GM10248 (cell line): ENCODE measurements at regions not wholly inside any gene's neighbourhood (a gene's known extent, or its start where the extent isn't known, plus 50 kb on each side); places are given as distances from the start of the nearest gene placed in this dataset.

Source experiments
- CTCF ChIA-PET: fragments of 300-600 bp; sonication (Branson Sonifier 250); formaldehyde crosslinking; extraction: SDS; loops from one replicate; lab custom pipeline; 2021; ENCODE audit warnings: antibody characterized with exemption; lab: Yijun Ruan, JAX
- POLR2A ChIA-PET: fragments of 350-650 bp; sonication (Branson Sonifier 250); formaldehyde crosslinking; extraction: SDS; loops from one replicate; lab custom pipeline; 2020; ENCODE audit warnings: antibody characterized with exemption; lab: Yijun Ruan, JAX
- DNase-seq: peaks from one replicate; pipeline ENCODE4 v3.0.0; 2012; ENCODE audit errors: extremely low spot score
- CTCF ChIP-seq: IDR thresholded peaks from 2 replicates; pipeline ENCODE4 v1.5.1; 2012; ENCODE audit warnings: mild to moderate bottlenecking, low read depth; ENCODE audit errors: extremely low read depth, missing control alignments, control extremely low read depth

- no peak for TF ChIP-seq CTCF
- ChIA-PET POLR2A (no interaction called here), CTCF (no interaction called here)
- no peak for DNase-seq
Measured at GRCh38 chr1:2879591-2879990, 78.1 kb upstream of the TTC34 start.

DNA sequence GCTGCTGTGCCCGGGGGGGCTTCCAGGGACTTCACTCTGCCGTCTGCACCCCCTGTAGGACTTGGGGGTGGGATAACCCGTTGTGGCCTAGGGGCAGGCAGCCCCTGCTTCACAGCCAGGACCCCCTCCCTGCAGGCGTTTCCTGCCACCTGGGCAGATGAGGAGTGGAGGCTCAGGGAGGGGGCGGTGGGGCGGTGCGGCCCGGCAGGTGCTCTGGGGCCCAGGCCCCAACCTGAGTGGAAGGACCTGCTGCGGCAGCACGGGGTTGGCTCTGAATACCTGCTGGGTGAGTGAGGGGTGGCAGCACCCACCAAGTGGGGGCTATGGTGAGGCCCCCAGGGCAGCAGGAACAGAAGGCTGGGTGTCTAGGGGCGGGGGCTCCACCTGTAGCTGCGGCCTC, 78.6 kb upstream of the TTC34 start:
- DNase-seq, result no peak
- ChIA-PET CTCF (no interaction called here), POLR2A (no interaction called here)
- TF ChIP-seq CTCF, result no peak

GRCh38 chr1:2880812-2881295, 79.4 kb upstream of the TTC34 start:
- no peak for DNase-seq
- POLR2A ChIA-PET, result no interaction called here
- TF ChIP-seq CTCF, result no peak
- CTCF ChIA-PET, result no interaction called here

- no peak for TF ChIP-seq CTCF
- DNase-seq, result no peak
- CTCF ChIA-PET, result no interaction called here
- POLR2A ChIA-PET, result no interaction called here
Measured at GRCh38 chr1:2881556-2881955, 80.1 kb upstream of the TTC34 start.

DNA sequence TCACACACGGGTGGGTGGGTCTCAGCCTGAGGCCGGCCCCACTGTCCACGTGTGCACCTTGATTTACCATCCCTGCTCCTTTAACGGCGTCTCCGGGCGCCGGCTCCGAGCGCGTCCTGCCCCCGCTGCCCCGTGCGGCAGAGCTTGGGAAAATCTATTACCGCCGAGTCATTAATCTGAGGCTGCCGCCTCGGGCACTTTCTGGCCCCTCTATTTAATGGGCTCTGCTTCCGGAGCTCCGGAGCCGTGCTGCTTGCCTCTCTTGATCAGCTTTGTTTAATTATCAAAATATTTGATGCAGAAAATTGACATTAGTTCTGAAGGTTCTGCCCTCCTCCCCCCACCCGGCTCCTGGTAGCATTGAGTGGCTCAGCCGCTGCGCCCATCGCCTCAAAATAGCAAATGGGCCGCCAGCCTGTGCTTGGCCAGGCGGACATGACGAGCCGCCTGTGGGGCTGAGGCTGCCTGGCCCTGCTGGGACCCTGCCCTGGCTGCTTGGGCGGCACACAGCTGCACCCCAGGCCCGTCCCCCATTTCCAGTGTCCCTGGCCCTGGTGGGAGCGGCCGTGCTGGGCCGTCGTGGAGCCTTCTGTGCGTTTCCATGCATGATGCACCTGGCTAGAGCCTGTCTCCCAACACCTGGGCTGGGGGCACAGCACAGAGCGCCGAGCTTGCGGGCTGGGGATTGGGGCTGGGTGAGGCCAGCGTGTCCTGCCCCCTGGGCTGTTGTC, 81.6 kb upstream of the TTC34 start:
- ChIA-PET CTCF (interaction anchor here (0.7 kb wide), 1 partner anchor 9 kb away, joined by 3 read pairs; no protein-coding TSS in a partner anchor), POLR2A (no interaction called here)
- TF ChIP-seq CTCF, result no peak
- DNase-seq, result no peak

DNA sequence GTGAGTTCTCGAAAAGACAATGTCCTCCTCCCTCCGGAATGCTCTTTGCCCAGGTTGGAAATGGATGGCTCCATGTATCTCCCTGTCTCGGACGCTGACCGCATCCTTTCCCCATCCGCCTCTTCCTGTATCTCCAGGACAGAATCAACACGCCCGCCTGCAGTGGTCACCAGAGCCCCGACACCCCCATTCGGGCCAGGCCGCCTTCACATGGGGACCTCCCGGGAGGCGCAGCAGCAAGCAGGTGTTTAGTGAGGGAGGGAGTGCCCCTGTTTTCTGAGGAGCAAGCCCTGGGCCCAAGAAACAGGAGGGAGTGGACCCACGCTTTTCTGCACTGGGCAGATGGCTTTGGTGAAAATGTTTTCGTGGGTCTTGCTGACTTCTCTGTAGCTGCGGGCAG, 83.5 kb upstream of the TTC34 start:
- ChIA-PET CTCF (no interaction called here), POLR2A (no interaction called here)
- DNase-seq, result no peak
- TF ChIP-seq CTCF, result no peak
